ENCODE measurements at regions not wholly inside any gene's neighbourhood (a gene's known extent, or its start where the extent isn't known, plus 50 kb on each side); places are given as distances from the start of the nearest gene placed in this dataset.
A peak's percentile ranks its signal among the peaks of the same experiment; 100 is the strongest.
"Not testable (repeated sequence)": the region's sequence is repeated elsewhere in the genome, so short reads cannot be mapped to it uniquely, and the experiment has no call there.

DNA sequence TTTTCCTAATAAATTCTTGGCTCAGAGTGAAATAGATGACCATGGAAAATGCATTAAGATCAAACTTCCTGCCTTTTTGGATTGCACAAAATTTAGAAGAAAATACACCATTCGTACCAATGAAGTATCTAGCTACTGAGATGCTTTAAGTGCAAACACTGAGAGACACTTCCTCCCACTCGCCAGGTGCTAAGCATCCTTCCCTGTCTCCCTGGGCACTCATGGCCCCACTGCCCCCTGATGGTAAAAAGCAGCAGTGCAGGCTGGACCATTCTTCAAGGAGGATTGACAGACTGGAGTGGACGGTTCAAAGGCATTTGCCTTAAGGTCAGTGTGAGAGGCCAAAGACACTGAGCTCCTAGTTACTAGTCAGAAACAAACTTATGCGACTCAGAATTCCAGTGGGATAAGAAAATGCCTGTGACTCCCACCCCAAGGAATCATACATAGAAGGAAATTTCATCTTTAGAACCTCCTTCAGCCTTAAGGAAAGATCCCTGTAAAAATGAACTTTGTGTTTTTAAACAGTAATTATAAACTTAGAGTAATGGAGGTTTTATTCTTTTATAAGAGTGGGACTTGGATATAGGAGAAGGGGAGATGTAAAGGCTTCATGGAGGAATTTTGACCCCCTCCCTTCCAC lies 86.0 kb upstream of the SLC30A5 start:
- Histone ChIP-seq H2AK5ac (ENCODE audit: low read length) (no peak overlapping the region), H3K56ac (ENCODE audit: low read length) (no peak overlapping the region), H3K79me2 (ENCODE audit: control insufficient read depth, insufficient read depth, low read length) (no peaks in the 10 kb centered on the region), H3K4me1 (ENCODE audit: control insufficient read depth, low read depth, low read length) (no peaks in the 10 kb centered on the region), H3K4me2 (ENCODE audit: low read length) (no peak overlapping the region), H3K4me3 (ENCODE audit: low read length) (no peak overlapping the region), H3K23ac (ENCODE audit: low read length) (no peak overlapping the region), H3K9ac (ENCODE audit: low read length) (no peak overlapping the region), H3K4ac (ENCODE audit: low read depth, low read length) (no peak overlapping the region), H3K27ac (ENCODE audit: low read depth, low read length) (no peak overlapping the region), H3K27me3 (ENCODE audit: insufficient read depth, low read length, poor library complexity) (no peaks in the 10 kb centered on the region), H3K36me3 (ENCODE audit: control insufficient read depth, insufficient read depth, low read length) (no peaks in the 10 kb centered on the region), H3K79me1 (ENCODE audit: low read length) (no peaks in the 10 kb centered on the region), H2BK120ac (ENCODE audit: low read depth, low read length) (no peak overlapping the region), H2BK5ac (ENCODE audit: low read length) (no peak overlapping the region), H2BK15ac (replicated peaks; ENCODE audit: low read depth) (no peak overlapping the region), H4K5ac (ENCODE audit: low read length) (no peak overlapping the region), H4K8ac (ENCODE audit: low read depth, low read length) (no peak overlapping the region), H3K18ac (ENCODE audit: low read length) (no peak overlapping the region)
- WGBS (ENCODE audit: extremely low coverage, insufficient coverage, low lambda C conversion rate): no CpG with 5 or more reads among the region's 4 CpGs
- DNase-seq: peak; percentile 84

DNA sequence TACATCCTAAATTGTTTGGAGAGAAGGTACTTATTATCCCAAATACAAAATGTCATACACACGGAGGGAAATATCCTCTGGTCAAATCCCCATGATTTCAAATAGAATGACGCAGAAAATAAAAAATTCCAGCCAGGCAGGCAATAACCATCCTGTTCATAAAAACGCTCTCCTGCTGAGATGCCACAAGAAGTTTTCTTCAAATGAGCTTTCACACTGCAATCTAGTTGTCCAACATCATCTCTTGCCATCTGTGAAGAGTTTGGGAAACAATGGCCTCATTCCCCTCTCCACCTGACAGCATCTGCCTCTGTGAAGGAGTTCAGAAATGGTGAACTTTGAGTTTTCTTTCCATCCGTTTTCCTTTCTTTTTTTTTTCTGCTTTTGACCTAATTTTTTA lies 83.3 kb upstream of the SLC30A5 start:
- H4K8ac ChIP-seq (ENCODE audit: low read depth, low read length): no peak overlapping the region
- no peak overlapping the region for H2BK120ac ChIP-seq (ENCODE audit: low read depth, low read length)
- no CpG with 5 or more reads among the region's 4 CpGs for WGBS (ENCODE audit: extremely low coverage, insufficient coverage, low lambda C conversion rate)
- no peaks in the 10 kb centered on the region for H3K4me1 ChIP-seq (ENCODE audit: control insufficient read depth, low read depth, low read length)
- DNase-seq: no peak
- H2BK5ac ChIP-seq (ENCODE audit: low read length): no peak overlapping the region
- no peak overlapping the region for H3K9ac ChIP-seq (ENCODE audit: low read length)
- no peaks in the 10 kb centered on the region for H3K36me3 ChIP-seq (ENCODE audit: control insufficient read depth, insufficient read depth, low read length)
- no peak overlapping the region for H4K5ac ChIP-seq (ENCODE audit: low read length)
- no peak overlapping the region for H2BK15ac ChIP-seq (replicated peaks; ENCODE audit: low read depth)
- no peak overlapping the region for H3K4ac ChIP-seq (ENCODE audit: low read depth, low read length)
- no peaks in the 10 kb centered on the region for H3K79me2 ChIP-seq (ENCODE audit: control insufficient read depth, insufficient read depth, low read length)
- no peak overlapping the region for H3K27ac ChIP-seq (ENCODE audit: low read depth, low read length)
- H3K4me2 ChIP-seq (ENCODE audit: low read length): no peak overlapping the region
- H3K18ac ChIP-seq (ENCODE audit: low read length): no peak overlapping the region
- no peaks in the 10 kb centered on the region for H3K79me1 ChIP-seq (ENCODE audit: low read length)
- no peak overlapping the region for H3K56ac ChIP-seq (ENCODE audit: low read length)
- no peak overlapping the region for H3K4me3 ChIP-seq (ENCODE audit: low read length)
- no peak overlapping the region for H3K23ac ChIP-seq (ENCODE audit: low read length)
- no peaks in the 10 kb centered on the region for H3K27me3 ChIP-seq (ENCODE audit: insufficient read depth, low read length, poor library complexity)
- no peak overlapping the region for H2AK5ac ChIP-seq (ENCODE audit: low read length)

DNA sequence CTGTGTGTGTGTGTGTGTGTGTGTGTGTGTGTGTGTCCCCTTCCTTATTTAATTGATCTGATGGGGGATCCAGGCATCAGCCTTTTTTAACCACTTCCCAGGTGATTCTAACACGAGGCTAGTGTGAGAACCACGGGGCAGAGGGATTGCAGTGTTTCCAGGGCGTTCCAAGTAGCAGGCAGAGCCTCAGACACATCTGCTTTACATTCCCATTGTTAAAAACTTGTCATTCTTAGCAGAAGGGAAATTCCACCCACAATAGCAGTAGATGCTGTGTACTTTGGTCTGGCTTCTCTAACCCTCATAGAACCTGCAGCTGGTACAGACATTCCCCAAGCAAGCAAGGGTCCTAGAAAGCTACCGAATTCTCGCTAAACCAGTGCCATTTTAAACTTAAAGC lies 81.9 kb upstream of the SLC30A5 start:
- no CpG with 5 or more reads among the region's 5 CpGs for WGBS (ENCODE audit: extremely low coverage, insufficient coverage, low lambda C conversion rate)
- Histone ChIP-seq H3K56ac (ENCODE audit: low read length) (no peak overlapping the region), H3K18ac (ENCODE audit: low read length) (no peak overlapping the region), H3K9ac (ENCODE audit: low read length) (no peak overlapping the region), H3K27ac (ENCODE audit: low read depth, low read length) (no peak overlapping the region), H3K79me2 (ENCODE audit: control insufficient read depth, insufficient read depth, low read length) (no peaks in the 10 kb centered on the region), H2AK5ac (ENCODE audit: low read length) (no peak overlapping the region), H3K4me3 (ENCODE audit: low read length) (no peak overlapping the region), H3K23ac (ENCODE audit: low read length) (no peak overlapping the region), H3K36me3 (ENCODE audit: control insufficient read depth, insufficient read depth, low read length) (no peaks in the 10 kb centered on the region), H3K4ac (ENCODE audit: low read depth, low read length) (no peak overlapping the region), H3K27me3 (ENCODE audit: insufficient read depth, low read length, poor library complexity) (no peaks in the 10 kb centered on the region), H4K5ac (ENCODE audit: low read length) (no peak overlapping the region), H2BK15ac (replicated peaks; ENCODE audit: low read depth) (no peak overlapping the region), H4K8ac (ENCODE audit: low read depth, low read length) (no peak overlapping the region), H2BK120ac (ENCODE audit: low read depth, low read length) (no peak overlapping the region), H3K79me1 (ENCODE audit: low read length) (no peaks in the 10 kb centered on the region), H2BK5ac (ENCODE audit: low read length) (no peak overlapping the region), H3K4me2 (ENCODE audit: low read length) (no peak overlapping the region), H3K4me1 (ENCODE audit: control insufficient read depth, low read depth, low read length) (no peaks in the 10 kb centered on the region)
- no peak for DNase-seq

DNA sequence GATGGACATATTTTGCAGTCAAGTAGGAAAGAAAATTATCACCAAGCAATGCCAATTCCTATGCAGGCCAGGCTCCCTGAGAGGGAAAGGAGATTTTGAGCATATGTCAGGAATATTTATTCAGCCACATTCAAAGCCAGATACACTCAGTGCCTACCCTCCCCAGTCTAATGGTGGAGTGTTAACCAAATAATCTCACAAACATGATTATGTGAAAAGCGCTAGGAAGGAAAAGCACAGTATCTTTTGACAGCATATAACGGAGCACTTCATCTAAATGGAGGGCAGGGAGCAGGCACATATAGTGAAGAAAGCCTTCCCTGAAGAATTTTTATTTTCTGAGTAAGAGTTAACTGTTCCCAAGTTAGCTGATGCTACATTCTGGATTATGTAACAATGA lies 80.3 kb upstream of the SLC30A5 start:
- H3K4ac ChIP-seq (ENCODE audit: low read depth, low read length): no peak overlapping the region
- no peak overlapping the region for H2BK15ac ChIP-seq (replicated peaks; ENCODE audit: low read depth)
- no peak overlapping the region for H3K56ac ChIP-seq (ENCODE audit: low read length)
- H3K4me3 ChIP-seq (ENCODE audit: low read length): no peak overlapping the region
- no peak overlapping the region for H2BK5ac ChIP-seq (ENCODE audit: low read length)
- H3K27me3 ChIP-seq (ENCODE audit: insufficient read depth, low read length, poor library complexity): no peaks in the 10 kb centered on the region
- H4K5ac ChIP-seq (ENCODE audit: low read length): no peak overlapping the region
- H3K23ac ChIP-seq (ENCODE audit: low read length): no peak overlapping the region
- no CpG with 5 or more reads among the region's 2 CpGs for WGBS (ENCODE audit: extremely low coverage, insufficient coverage, low lambda C conversion rate)
- H3K27ac ChIP-seq (ENCODE audit: low read depth, low read length): no peak overlapping the region
- no peak overlapping the region for H3K4me2 ChIP-seq (ENCODE audit: low read length)
- H2AK5ac ChIP-seq (ENCODE audit: low read length): no peak overlapping the region
- no peaks in the 10 kb centered on the region for H3K79me1 ChIP-seq (ENCODE audit: low read length)
- no peak for DNase-seq
- no peaks in the 10 kb centered on the region for H3K79me2 ChIP-seq (ENCODE audit: control insufficient read depth, insufficient read depth, low read length)
- H2BK120ac ChIP-seq (ENCODE audit: low read depth, low read length): no peak overlapping the region
- H3K36me3 ChIP-seq (ENCODE audit: control insufficient read depth, insufficient read depth, low read length): no peaks in the 10 kb centered on the region
- no peaks in the 10 kb centered on the region for H3K4me1 ChIP-seq (ENCODE audit: control insufficient read depth, low read depth, low read length)
- H3K18ac ChIP-seq (ENCODE audit: low read length): no peak overlapping the region
- H3K9ac ChIP-seq (ENCODE audit: low read length): no peak overlapping the region
- H4K8ac ChIP-seq (ENCODE audit: low read depth, low read length): no peak overlapping the region

DNA sequence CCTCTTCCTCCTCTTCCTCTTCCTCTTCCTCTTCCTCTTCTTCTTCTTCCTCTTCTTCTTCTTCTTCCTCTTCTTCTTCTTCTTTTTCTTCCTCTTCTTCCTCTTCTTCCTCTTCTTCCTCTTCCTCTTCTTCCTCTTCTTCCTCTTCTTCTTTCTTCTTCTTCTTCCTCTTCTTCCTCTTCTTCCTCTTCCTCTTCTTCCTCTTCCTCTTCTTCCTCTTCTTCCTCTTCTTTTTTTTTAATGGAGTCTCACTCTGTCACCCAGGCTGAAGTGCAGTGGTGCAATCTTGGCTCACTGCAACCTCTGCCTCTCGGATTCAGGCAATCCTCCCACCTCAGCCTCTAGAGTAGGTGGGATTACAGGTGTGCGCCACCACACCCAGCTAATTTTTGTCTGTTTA lies 79.8 kb upstream of the SLC30A5 start:
- not testable (repeated sequence) for H2BK5ac ChIP-seq (ENCODE audit: low read length); H3K27me3 ChIP-seq (ENCODE audit: insufficient read depth, low read length, poor library complexity)

DNA sequence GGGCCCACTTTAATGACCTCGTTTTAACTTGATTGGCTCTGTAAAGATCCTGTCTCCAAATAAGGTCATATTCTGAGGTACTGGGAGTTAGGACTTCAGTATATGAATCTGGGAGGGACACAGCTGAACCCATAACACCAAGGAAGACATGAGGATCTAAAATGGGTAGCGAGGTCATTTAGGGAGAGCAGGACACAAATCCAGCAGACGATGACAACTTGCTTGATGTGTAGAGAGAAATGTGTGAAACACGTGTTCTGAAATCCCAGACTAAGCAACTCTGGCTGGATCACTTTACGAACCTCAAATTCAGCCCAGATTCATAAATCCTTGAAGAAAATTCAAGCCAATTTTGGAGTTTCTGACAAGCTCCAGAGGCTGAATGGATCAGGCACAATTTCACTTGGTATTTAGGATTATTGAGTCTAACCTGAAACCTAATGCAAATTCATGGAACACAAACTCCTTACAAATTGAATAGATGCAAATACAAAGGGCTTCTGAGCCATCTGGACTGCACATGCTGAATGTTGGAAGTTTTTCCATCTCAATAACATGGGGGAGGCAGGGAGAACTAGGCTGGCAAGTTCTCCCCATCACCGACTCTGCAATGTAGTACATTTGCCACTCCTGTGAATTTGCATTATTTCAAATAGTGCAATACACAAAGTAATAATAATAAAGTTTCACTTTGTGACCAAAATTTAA lies 74.0 kb upstream of the SLC30A5 start:
- no peaks in the 10 kb centered on the region for H3K4me1 ChIP-seq (ENCODE audit: control insufficient read depth, low read depth, low read length)
- no peak overlapping the region for H3K27ac ChIP-seq (ENCODE audit: low read depth, low read length)
- no peak overlapping the region for H3K4ac ChIP-seq (ENCODE audit: low read depth, low read length)
- no CpG with 5 or more reads among the region's 6 CpGs for WGBS (ENCODE audit: extremely low coverage, insufficient coverage, low lambda C conversion rate)
- H3K79me2 ChIP-seq (ENCODE audit: control insufficient read depth, insufficient read depth, low read length): no peaks in the 10 kb centered on the region
- DNase-seq: no peak
- H3K56ac ChIP-seq (ENCODE audit: low read length): no peak overlapping the region
- H2BK15ac ChIP-seq (replicated peaks; ENCODE audit: low read depth): no peak overlapping the region
- H3K79me1 ChIP-seq (ENCODE audit: low read length): no peaks in the 10 kb centered on the region
- no peak overlapping the region for H4K5ac ChIP-seq (ENCODE audit: low read length)
- H3K4me3 ChIP-seq (ENCODE audit: low read length): no peak overlapping the region
- H3K23ac ChIP-seq (ENCODE audit: low read length): no peak overlapping the region
- no peak overlapping the region for H4K8ac ChIP-seq (ENCODE audit: low read depth, low read length)
- H3K18ac ChIP-seq (ENCODE audit: low read length): no peak overlapping the region
- H3K36me3 ChIP-seq (ENCODE audit: control insufficient read depth, insufficient read depth, low read length): no peaks in the 10 kb centered on the region
- H2BK5ac ChIP-seq (ENCODE audit: low read length): no peak overlapping the region
- H3K4me2 ChIP-seq (ENCODE audit: low read length): no peak overlapping the region
- H3K9ac ChIP-seq (ENCODE audit: low read length): no peak overlapping the region
- H3K27me3 ChIP-seq (ENCODE audit: insufficient read depth, low read length, poor library complexity): no peaks in the 10 kb centered on the region
- no peak overlapping the region for H2BK120ac ChIP-seq (ENCODE audit: low read depth, low read length)
- H2AK5ac ChIP-seq (ENCODE audit: low read length): no peak overlapping the region

More for the DNA sequence above, 79.8 kb upstream of the SLC30A5 start:
- H3K4me2 ChIP-seq (ENCODE audit: low read length); DNase-seq; H3K9ac ChIP-seq (ENCODE audit: low read length); H3K56ac ChIP-seq (ENCODE audit: low read length); H3K79me1 ChIP-seq (ENCODE audit: low read length); H3K4me3 ChIP-seq (ENCODE audit: low read length); H3K79me2 ChIP-seq (ENCODE audit: control insufficient read depth, insufficient read depth, low read length); H3K23ac ChIP-seq (ENCODE audit: low read length); H4K8ac ChIP-seq (ENCODE audit: low read depth, low read length); H3K4me1 ChIP-seq (ENCODE audit: control insufficient read depth, low read depth, low read length); H2BK120ac ChIP-seq (ENCODE audit: low read depth, low read length); H3K18ac ChIP-seq (ENCODE audit: low read length); H2BK15ac ChIP-seq (replicated peaks; ENCODE audit: low read depth); H3K27ac ChIP-seq (ENCODE audit: low read depth, low read length); H3K4ac ChIP-seq (ENCODE audit: low read depth, low read length); H4K5ac ChIP-seq (ENCODE audit: low read length); H3K36me3 ChIP-seq (ENCODE audit: control insufficient read depth, insufficient read depth, low read length); H2AK5ac ChIP-seq (ENCODE audit: low read length): not testable (repeated sequence)
- WGBS (ENCODE audit: extremely low coverage, insufficient coverage, low lambda C conversion rate): no CpG with 5 or more reads among the region's 2 CpGs

Data from mesendoderm (in vitro differentiated cells).